ENCODE measurements at regions not wholly inside any gene's neighbourhood (a gene's known extent, or its start where the extent isn't known, plus 50 kb on each side); places are given as distances from the start of the nearest gene placed in this dataset.

- DNase-seq (ENCODE audit: low spot score): no peak
Measured at GRCh38 chr20:11366660-11367059, 551.0 kb upstream of the BTBD3 start.

GRCh38 chr20:11368499-11368898 is 549.2 kb upstream of the BTBD3 start:
- no peak for DNase-seq (ENCODE audit: low spot score)

- DNase-seq (ENCODE audit: low spot score): no peak
Measured at GRCh38 chr20:11368965-11369711, 548.6 kb upstream of the BTBD3 start.

GRCh38 chr20:11371831-11372230 is 545.9 kb upstream of the BTBD3 start:
- no peak for DNase-seq (ENCODE audit: low spot score)

GRCh38 chr20:11372876-11373790 is 544.6 kb upstream of the BTBD3 start:
- no peak for DNase-seq (ENCODE audit: low spot score)

GRCh38 chr20:11375335-11375734 is 542.4 kb upstream of the BTBD3 start:
- no peak for DNase-seq (ENCODE audit: low spot score)

GRCh38 chr20:11375966-11376365 is 541.7 kb upstream of the BTBD3 start:
- DNase-seq (ENCODE audit: low spot score): no peak

GRCh38 chr20:11376420-11376819 is 541.3 kb upstream of the BTBD3 start:
- no peak for DNase-seq (ENCODE audit: low spot score)

GRCh38 chr20:11376998-11377397 is 540.7 kb upstream of the BTBD3 start:
- no peak for DNase-seq (ENCODE audit: low spot score)

- no peak for DNase-seq (ENCODE audit: low spot score)
Measured at GRCh38 chr20:11377761-11378160, 539.9 kb upstream of the BTBD3 start.

GRCh38 chr20:11378252-11378651 is 539.4 kb upstream of the BTBD3 start:
- no peak for DNase-seq (ENCODE audit: low spot score)

- DNase-seq (ENCODE audit: low spot score): no peak
Measured at GRCh38 chr20:11379257-11380011, 538.3 kb upstream of the BTBD3 start.

- DNase-seq (ENCODE audit: low spot score): no peak
Measured at GRCh38 chr20:11380283-11380682, 537.4 kb upstream of the BTBD3 start.

GRCh38 chr20:11387189-11387754 is 530.4 kb upstream of the BTBD3 start:
- no peak for DNase-seq (ENCODE audit: low spot score)

- DNase-seq (ENCODE audit: low spot score): no peak
Measured at GRCh38 chr20:11389186-11389585, 528.5 kb upstream of the BTBD3 start.

GRCh38 chr20:11391591-11391990 is 526.1 kb upstream of the BTBD3 start:
- no peak for DNase-seq (ENCODE audit: low spot score)

GRCh38 chr20:11394145-11394833 is 523.4 kb upstream of the BTBD3 start:
- DNase-seq (ENCODE audit: low spot score): no peak

GRCh38 chr20:11395581-11395980 is 522.1 kb upstream of the BTBD3 start:
- no peak for DNase-seq (ENCODE audit: low spot score)

GRCh38 chr20:11401988-11402387 is 515.7 kb upstream of the BTBD3 start:
- no peak for DNase-seq (ENCODE audit: low spot score)

GRCh38 chr20:11403711-11404110 is 514.0 kb upstream of the BTBD3 start:
- DNase-seq (ENCODE audit: low spot score): peak; percentile 4

GRCh38 chr20:11406877-11407276 is 510.8 kb upstream of the BTBD3 start:
- DNase-seq (ENCODE audit: low spot score): no peak

- no peak for DNase-seq (ENCODE audit: low spot score)
Measured at GRCh38 chr20:11409561-11409960, 508.1 kb upstream of the BTBD3 start.
